Muscle layer of colon (tissue), 2 donors: ENCODE measurements at regions not wholly inside any gene's neighbourhood (a gene's known extent, or its start where the extent isn't known, plus 50 kb on each side); places are given as distances from the start of the nearest gene placed in this dataset.
A peak's percentile ranks its signal among the peaks of the same experiment; 100 is the strongest.

Experiments used
- H3K27ac ChIP-seq: one replicate; pipeline ENCODE4 v1.7.0; 2013; ENCODE audit warnings: low read depth, mild to moderate bottlenecking, low read length, moderate library complexity
- H3K27me3 ChIP-seq, 2 donors: one replicate each; pipeline ENCODE4 v1.7.0; 2013; ENCODE audit warnings: low read length in 2 of 2, mild to moderate bottlenecking in 2 of 2; ENCODE audit not compliant: insufficient read depth in 2 of 2, control insufficient read depth in 1 of 2
- H3K36me3 ChIP-seq: one replicate; pipeline ENCODE4 v1.7.0; 2013; ENCODE audit warnings: mild to moderate bottlenecking, low read length; ENCODE audit not compliant: insufficient read depth
- H3K4me1 ChIP-seq: one replicate; pipeline ENCODE4 v1.7.0; 2013; ENCODE audit warnings: mild to moderate bottlenecking, low read length; ENCODE audit not compliant: insufficient read depth
- H3K4me3 ChIP-seq, 2 donors: one replicate each; pipeline ENCODE4 v1.7.0; 2013; ENCODE audit warnings: low read length in 2 of 2, low read depth in 1 of 2, mild to moderate bottlenecking in 1 of 2, moderate library complexity in 1 of 2
- H3K9ac ChIP-seq: one replicate; pipeline ENCODE4 v1.7.0; 2013; ENCODE audit warnings: low read length
- H3K9me3 ChIP-seq: one replicate; pipeline ENCODE4 v1.7.0; 2013; ENCODE audit warnings: mild to moderate bottlenecking, low read length
- donor health status: abdominal sarcoma.
- donor health status: Adenocarcinoma of cecum.

- no peaks in the 10 kb centered on the region for H3K4me1 ChIP-seq
- H3K9ac ChIP-seq: no peak overlapping the region
- no peak overlapping the region for H3K27ac ChIP-seq
- H3K9me3 ChIP-seq: no peaks in the 10 kb centered on the region
- H3K27me3 ChIP-seq: no peaks in the 10 kb centered on the region
- no peaks in the 10 kb centered on the region for H3K36me3 ChIP-seq
- no peak overlapping the region for H3K4me3 ChIP-seq
Measured at GRCh38 chr2:200013906-200014305, 58.5 kb downstream of the MAIP1 start.

GRCh38 chr2:200021449-200022114, 66.2 kb downstream of the MAIP1 start:
- Histone ChIP-seq H3K27me3 (no peaks in the 10 kb centered on the region), H3K9me3 (no peaks in the 10 kb centered on the region), H3K36me3 (no peaks in the 10 kb centered on the region), H3K27ac (no peak overlapping the region), H3K4me1 (peaks cover 5% of the 10 kb centered on the region), H3K4me3 (no peak overlapping the region), H3K9ac (no peak overlapping the region)

- H3K9ac ChIP-seq: no peak overlapping the region
Measured at GRCh38 chr2:200022511-200022910, 67.1 kb downstream of the MAIP1 start.

DNA sequence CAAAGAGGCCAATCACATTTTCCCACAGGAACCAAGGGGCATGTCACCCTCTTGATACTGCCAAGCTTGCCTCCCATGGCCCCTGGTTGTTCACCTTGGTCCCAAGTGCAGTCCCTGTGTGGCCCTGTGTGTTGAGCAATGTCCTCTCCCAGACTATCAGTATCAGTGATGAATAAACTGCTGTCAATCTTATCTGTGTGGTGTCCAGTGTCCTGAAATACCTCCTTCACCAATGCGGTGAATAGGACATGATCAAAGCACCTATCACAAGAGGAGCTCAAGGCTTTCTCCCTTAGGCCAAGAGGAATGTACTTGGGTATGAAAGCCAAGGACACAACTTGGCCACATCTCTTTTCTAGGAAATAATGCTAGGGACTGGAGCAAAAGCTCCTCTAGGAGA, 68.2 kb downstream of the MAIP1 start:
- H3K9me3 ChIP-seq: no peaks in the 10 kb centered on the region
- no peaks in the 10 kb centered on the region for H3K27me3 ChIP-seq
- H3K4me3 ChIP-seq: no peak overlapping the region
- H3K36me3 ChIP-seq: no peaks in the 10 kb centered on the region
- no peak overlapping the region for H3K9ac ChIP-seq
- no peak overlapping the region for H3K27ac ChIP-seq
- H3K4me1 ChIP-seq: peaks cover 5% of the 10 kb centered on the region

More at GRCh38 chr2:200022511-200022910, 67.1 kb downstream of the MAIP1 start:
- H3K9me3 ChIP-seq: no peaks in the 10 kb centered on the region
- H3K4me1 ChIP-seq: peaks cover 5% of the 10 kb centered on the region
- H3K4me3 ChIP-seq: no peak overlapping the region
- no peaks in the 10 kb centered on the region for H3K36me3 ChIP-seq
- no peaks in the 10 kb centered on the region for H3K27me3 ChIP-seq
- H3K27ac ChIP-seq: no peak overlapping the region

- no peaks in the 10 kb centered on the region for H3K27me3 ChIP-seq
- peak overlapping the region; percentile 4 for H3K27ac ChIP-seq
- no peaks in the 10 kb centered on the region for H3K36me3 ChIP-seq
- peaks cover 5% of the 10 kb centered on the region for H3K4me1 ChIP-seq
- no peak overlapping the region for H3K9ac ChIP-seq
- no peak overlapping the region for H3K4me3 ChIP-seq
- H3K9me3 ChIP-seq: no peaks in the 10 kb centered on the region
Measured at GRCh38 chr2:200025717-200026116, 70.3 kb downstream of the MAIP1 start.

DNA sequence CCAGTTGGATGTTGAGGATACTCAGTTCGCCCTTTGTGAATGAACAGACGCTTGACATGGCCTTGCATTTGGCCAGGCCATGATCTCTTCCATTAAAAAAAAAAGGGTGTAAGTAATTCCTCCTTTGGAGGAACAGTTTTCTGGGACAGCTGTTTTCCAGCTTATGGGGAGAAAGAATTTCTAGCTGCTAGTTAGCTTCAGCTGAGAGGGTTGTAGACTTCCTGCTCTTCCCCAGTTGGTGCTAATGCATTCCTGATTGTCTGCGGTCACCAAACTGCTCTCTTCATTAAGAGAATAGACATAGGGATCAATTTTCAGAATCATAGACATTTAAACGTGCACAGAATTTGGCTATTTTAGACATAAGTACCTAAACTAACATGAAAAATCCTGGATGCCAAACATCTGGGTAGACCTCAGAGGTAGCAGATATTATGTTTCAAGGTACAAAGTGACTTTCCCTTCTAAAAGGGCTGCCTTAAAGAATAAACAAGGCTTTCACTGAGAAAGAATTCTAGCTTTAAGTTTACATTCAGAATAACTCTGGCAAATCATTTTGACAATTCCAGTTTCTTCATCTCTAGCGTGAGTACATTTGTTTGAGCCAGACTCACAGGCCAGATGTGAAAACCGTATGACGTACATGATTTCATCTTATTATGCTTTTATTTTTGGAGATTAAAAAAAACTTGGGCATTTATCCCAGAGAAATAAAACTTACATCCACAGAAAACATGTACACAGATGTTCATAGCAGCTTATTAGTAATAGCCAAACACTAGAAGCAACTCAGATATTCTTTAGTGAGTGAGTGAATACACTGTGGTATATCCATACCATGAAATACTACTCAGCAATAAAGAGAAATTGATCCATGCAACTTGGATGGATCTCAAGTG, 71.2 kb downstream of the MAIP1 start:
- H3K27ac ChIP-seq: no peak overlapping the region
- H3K4me1 ChIP-seq: peaks cover 5% of the 10 kb centered on the region
- no peaks in the 10 kb centered on the region for H3K9me3 ChIP-seq
- no peak overlapping the region for H3K4me3 ChIP-seq
- no peaks in the 10 kb centered on the region for H3K27me3 ChIP-seq
- H3K9ac ChIP-seq: no peak overlapping the region
- no peaks in the 10 kb centered on the region for H3K36me3 ChIP-seq

DNA sequence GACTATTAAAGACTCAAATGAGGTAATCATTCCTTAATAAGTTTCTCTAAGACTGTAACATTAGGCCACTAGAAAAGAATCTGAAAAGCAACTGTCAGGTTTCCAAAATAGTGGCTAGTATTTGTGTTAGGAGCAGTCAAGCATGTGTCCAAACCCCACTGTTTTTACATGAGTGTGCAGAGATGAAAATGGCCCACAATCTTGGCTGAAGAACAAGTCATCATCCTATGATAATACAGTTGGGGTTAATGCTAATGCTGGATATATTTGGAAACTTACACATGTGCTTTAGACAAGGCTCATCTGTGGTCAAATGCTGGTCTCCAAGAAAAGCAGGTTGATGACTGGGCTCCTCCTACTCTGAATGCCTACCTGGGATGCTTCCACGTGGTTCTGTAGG, 73.6 kb downstream of the MAIP1 start:
- no peaks in the 10 kb centered on the region for H3K27me3 ChIP-seq
- H3K4me3 ChIP-seq: no peak overlapping the region
- H3K9me3 ChIP-seq: no peaks in the 10 kb centered on the region
- H3K9ac ChIP-seq: no peak overlapping the region
- H3K4me1 ChIP-seq: peaks cover 5% of the 10 kb centered on the region
- no peak overlapping the region for H3K27ac ChIP-seq
- no peaks in the 10 kb centered on the region for H3K36me3 ChIP-seq

DNA sequence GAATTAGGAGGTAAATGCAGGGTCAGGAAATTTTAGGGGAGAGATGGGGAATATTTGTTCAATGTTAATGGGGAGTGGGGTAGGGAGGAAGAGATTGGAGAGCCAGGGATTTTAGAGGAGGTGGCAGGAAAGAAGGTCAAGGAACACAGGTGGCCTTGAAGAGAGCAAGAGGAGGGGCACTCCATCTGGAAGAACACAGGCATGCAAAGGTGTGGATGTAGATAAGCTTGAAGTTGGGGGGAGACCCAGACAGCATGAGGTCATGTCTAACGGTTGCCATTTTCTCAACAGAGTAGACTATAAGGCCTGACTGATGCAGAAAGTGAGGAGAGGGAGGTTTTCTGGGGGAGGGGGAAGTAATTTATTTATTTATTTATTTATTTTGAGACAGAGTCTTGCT, 77.5 kb downstream of the MAIP1 start:
- H3K36me3 ChIP-seq: no peaks in the 10 kb centered on the region
- no peaks in the 10 kb centered on the region for H3K4me1 ChIP-seq

GRCh38 chr2:200033929-200034328, 78.5 kb downstream of the MAIP1 start:
- H3K4me1 ChIP-seq: no peaks in the 10 kb centered on the region
- no peaks in the 10 kb centered on the region for H3K9me3 ChIP-seq
- H3K27me3 ChIP-seq: no peaks in the 10 kb centered on the region
- no peak overlapping the region for H3K27ac ChIP-seq
- no peak overlapping the region for H3K9ac ChIP-seq
- no peak overlapping the region for H3K4me3 ChIP-seq
- no peaks in the 10 kb centered on the region for H3K36me3 ChIP-seq

More for the DNA sequence above, 77.5 kb downstream of the MAIP1 start:
- no peaks in the 10 kb centered on the region for H3K27me3 ChIP-seq
- no peak overlapping the region for H3K27ac ChIP-seq
- no peaks in the 10 kb centered on the region for H3K9me3 ChIP-seq
- no peak overlapping the region for H3K9ac ChIP-seq
- H3K4me3 ChIP-seq: no peak overlapping the region

DNA sequence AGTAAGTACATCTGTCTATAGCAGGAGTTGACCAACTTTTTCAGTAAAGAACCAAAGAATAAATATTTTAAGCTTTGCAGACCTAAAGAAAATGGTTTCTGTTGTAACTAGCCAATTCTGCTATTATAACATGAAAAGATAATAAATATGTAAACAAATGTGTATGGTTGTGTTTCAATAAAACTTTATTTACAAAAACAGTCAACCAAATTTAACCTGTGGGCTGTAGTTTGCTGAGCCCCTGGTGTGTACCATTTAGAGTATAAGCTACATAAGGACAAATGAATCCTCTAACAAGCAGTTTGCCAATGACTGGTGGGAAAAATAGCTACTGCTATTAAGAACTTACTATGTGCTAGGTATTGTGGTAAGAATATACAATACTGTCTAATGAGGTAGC, 79.4 kb downstream of the MAIP1 start:
- no peak overlapping the region for H3K27ac ChIP-seq
- H3K27me3 ChIP-seq: no peaks in the 10 kb centered on the region
- H3K4me3 ChIP-seq: no peak overlapping the region
- H3K4me1 ChIP-seq: no peaks in the 10 kb centered on the region
- no peak overlapping the region for H3K9ac ChIP-seq
- H3K36me3 ChIP-seq: no peaks in the 10 kb centered on the region
- no peaks in the 10 kb centered on the region for H3K9me3 ChIP-seq

- H3K27me3 ChIP-seq: no peaks in the 10 kb centered on the region
- no peaks in the 10 kb centered on the region for H3K9me3 ChIP-seq
- no peaks in the 10 kb centered on the region for H3K4me1 ChIP-seq
- no peak overlapping the region for H3K27ac ChIP-seq
- no peaks in the 10 kb centered on the region for H3K36me3 ChIP-seq
- no peak overlapping the region for H3K9ac ChIP-seq
- no peak overlapping the region for H3K4me3 ChIP-seq
Measured at GRCh38 chr2:200039724-200040650, 84.6 kb downstream of the MAIP1 start.
